Stimulated activated CD8-positive, alpha-beta memory T cell treated with anti-CD3 and anti-CD28 coated beads, Interleukin-4, amount 100 ng/mL, for 4 hours (primary cell): ENCODE measurements at regions not wholly inside any gene's neighbourhood (a gene's known extent, or its start where the extent isn't known, plus 50 kb on each side); places are given as distances from the start of the nearest gene placed in this dataset.

ENCODE experiments used
- DNase-seq, 2 donors: peaks; one replicate each; pipeline ENCODE4 v3.0.0-alpha.2; 2020; ENCODE audit warnings: low read depth in 2 of 2, low spot score in 1 of 2

GRCh38 chr14:66152747-66153146 is 333.4 kb upstream of the CCDC196 start:
- no peak for DNase-seq

- no peak for DNase-seq
These were observed 323.1 kb upstream of the CCDC196 start for GRCh38 chr14:66163023-66163422.

- DNase-seq, result no peak
These were observed 320.8 kb upstream of the CCDC196 start for GRCh38 chr14:66165337-66165736.

- DNase-seq, result no peak
These were observed 311.7 kb upstream of the CCDC196 start for GRCh38 chr14:66174453-66174891.

GRCh38 chr14:66177935-66178334 is 308.2 kb upstream of the CCDC196 start:
- DNase-seq, result no peak

GRCh38 chr14:66196670-66197069 is 289.5 kb upstream of the CCDC196 start:
- no peak for DNase-seq

- no peak for DNase-seq
These were observed 288.9 kb upstream of the CCDC196 start for GRCh38 chr14:66197276-66197675.

GRCh38 chr14:66206554-66206953 is 279.6 kb upstream of the CCDC196 start:
- no peak for DNase-seq

- no peak for DNase-seq
These were observed 269.4 kb upstream of the CCDC196 start for GRCh38 chr14:66216763-66217162.

- no peak for DNase-seq
These were observed 266.3 kb upstream of the CCDC196 start for GRCh38 chr14:66219886-66220285.

GRCh38 chr14:66224492-66225178 is 261.5 kb upstream of the CCDC196 start:
- no peak for DNase-seq

GRCh38 chr14:66225337-66225736 is 260.8 kb upstream of the CCDC196 start:
- DNase-seq, result no peak

- no peak for DNase-seq
These were observed 257.8 kb upstream of the CCDC196 start for GRCh38 chr14:66228267-66228970.

GRCh38 chr14:66231820-66232219 is 254.4 kb upstream of the CCDC196 start:
- DNase-seq, result no peak

GRCh38 chr14:66233591-66233990 is 252.6 kb upstream of the CCDC196 start:
- DNase-seq, result no peak

- no peak for DNase-seq
These were observed 251.8 kb upstream of the CCDC196 start for GRCh38 chr14:66234411-66234810.

GRCh38 chr14:66237741-66238140 is 248.4 kb upstream of the CCDC196 start:
- DNase-seq, result no peak

GRCh38 chr14:66238969-66239368 is 247.2 kb upstream of the CCDC196 start:
- no peak for DNase-seq

- DNase-seq, result no peak
These were observed 246.6 kb upstream of the CCDC196 start for GRCh38 chr14:66239589-66239988.

GRCh38 chr14:66240105-66240504 is 246.1 kb upstream of the CCDC196 start:
- no peak for DNase-seq

- DNase-seq, result no peak
These were observed 244.2 kb upstream of the CCDC196 start for GRCh38 chr14:66242001-66242400.

- no peak for DNase-seq
These were observed 241.3 kb upstream of the CCDC196 start for GRCh38 chr14:66244834-66245233.
